Glutamatergic neuron (in vitro differentiated cells): ENCODE measurements at regions not wholly inside any gene's neighbourhood (a gene's known extent, or its start where the extent isn't known, plus 50 kb on each side); places are given as distances from the start of the nearest gene placed in this dataset.

Experiments used
- DNase-seq: peaks from one replicate; pipeline ENCODE4 v3.0.0; 2022
- H3K27ac Mint-ChIP-seq: one replicate; pipeline ENCODE4 v1.8.0; 2020; ENCODE audit warnings: mild to moderate bottlenecking, mixed read lengths, inconsistent platforms; ENCODE audit not compliant: unreplicated experiment
- H3K27me3 Mint-ChIP-seq: one replicate; pipeline ENCODE4 v1.8.0; 2020; ENCODE audit warnings: mild to moderate bottlenecking, moderate library complexity, mixed read lengths, inconsistent platforms; ENCODE audit not compliant: unreplicated experiment
- H3K36me3 Mint-ChIP-seq: one replicate; pipeline ENCODE4 v1.8.0; 2020; ENCODE audit warnings: mild to moderate bottlenecking, mixed read lengths, inconsistent platforms; ENCODE audit not compliant: unreplicated experiment
- H3K4me1 Mint-ChIP-seq: one replicate; pipeline ENCODE4 v1.8.0; 2020; ENCODE audit warnings: mild to moderate bottlenecking, low read depth, mixed read lengths, inconsistent platforms; ENCODE audit not compliant: unreplicated experiment
- H3K4me3 Mint-ChIP-seq: one replicate; pipeline ENCODE4 v1.8.0; 2020; ENCODE audit warnings: mild to moderate bottlenecking, mixed read lengths, inconsistent platforms; ENCODE audit not compliant: unreplicated experiment
- H3K9me3 Mint-ChIP-seq: one replicate; pipeline ENCODE4 v1.8.0; 2020; ENCODE audit warnings: mild to moderate bottlenecking, moderate library complexity, mixed read lengths, inconsistent platforms; ENCODE audit not compliant: unreplicated experiment
- TF ChIP-seq, protein P1 (sequence below): fragments of 200-600 bp; sonication (generic); IDR thresholded peaks from one replicate; pipeline ENCODE4 v1.5.0; 2021; ENCODE audit not compliant: partially characterized antibody, unreplicated experiment

DNA sequence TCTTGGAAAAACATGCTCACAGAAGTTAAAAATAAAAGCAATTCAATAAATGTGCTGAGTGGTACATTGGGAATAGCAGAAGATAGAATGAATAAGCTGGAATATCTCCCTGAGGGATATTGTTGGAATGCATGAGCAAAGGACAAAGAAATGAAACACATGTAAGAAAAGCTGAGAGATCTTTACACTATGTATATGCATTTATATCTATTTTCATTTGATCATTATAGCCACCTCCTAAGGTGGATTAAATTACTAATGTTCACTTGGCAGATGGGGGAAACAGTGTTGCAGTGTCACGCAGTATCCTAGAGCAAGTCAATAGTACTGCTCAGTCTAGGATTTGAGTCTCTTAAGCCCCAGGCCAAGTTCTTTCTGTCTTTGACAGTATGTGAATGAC is 542.0 kb upstream of the MARCKS start:
- Mint-ChIP-seq H3K27ac (no peak overlapping the region), H3K27me3 (no peaks in the 10 kb centered on the region), H3K9me3 (peaks cover 6% of the 10 kb centered on the region), H3K4me1 (peaks cover 39% of the 10 kb centered on the region), H3K36me3 (no peaks in the 10 kb centered on the region), H3K4me3 (no peak overlapping the region)
- DNase-seq = no peak
- TF ChIP-seq, protein P1, sequence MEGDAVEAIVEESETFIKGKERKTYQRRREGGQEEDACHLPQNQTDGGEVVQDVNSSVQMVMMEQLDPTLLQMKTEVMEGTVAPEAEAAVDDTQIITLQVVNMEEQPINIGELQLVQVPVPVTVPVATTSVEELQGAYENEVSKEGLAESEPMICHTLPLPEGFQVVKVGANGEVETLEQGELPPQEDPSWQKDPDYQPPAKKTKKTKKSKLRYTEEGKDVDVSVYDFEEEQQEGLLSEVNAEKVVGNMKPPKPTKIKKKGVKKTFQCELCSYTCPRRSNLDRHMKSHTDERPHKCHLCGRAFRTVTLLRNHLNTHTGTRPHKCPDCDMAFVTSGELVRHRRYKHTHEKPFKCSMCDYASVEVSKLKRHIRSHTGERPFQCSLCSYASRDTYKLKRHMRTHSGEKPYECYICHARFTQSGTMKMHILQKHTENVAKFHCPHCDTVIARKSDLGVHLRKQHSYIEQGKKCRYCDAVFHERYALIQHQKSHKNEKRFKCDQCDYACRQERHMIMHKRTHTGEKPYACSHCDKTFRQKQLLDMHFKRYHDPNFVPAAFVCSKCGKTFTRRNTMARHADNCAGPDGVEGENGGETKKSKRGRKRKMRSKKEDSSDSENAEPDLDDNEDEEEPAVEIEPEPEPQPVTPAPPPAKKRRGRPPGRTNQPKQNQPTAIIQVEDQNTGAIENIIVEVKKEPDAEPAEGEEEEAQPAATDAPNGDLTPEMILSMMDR = no peak

DNA sequence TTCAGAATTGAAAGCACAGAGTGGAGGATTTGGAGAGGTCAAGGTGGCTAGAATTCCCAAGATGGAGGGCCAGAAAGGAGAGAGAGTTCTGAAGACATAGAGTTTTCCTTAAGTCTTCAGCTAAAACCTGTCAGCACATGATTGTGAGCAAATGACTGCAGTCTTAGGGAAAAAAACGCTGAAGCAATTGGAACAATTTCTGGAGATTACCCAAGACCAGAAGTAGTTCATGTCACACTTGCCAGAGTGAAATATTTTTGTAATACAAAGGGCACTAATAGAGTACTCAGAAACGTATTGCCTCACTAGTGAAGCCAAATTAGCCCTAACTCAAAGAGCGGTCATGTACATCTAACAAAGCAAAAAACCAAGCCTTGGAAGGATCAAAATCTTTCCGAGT is 541.3 kb upstream of the MARCKS start:
- Mint-ChIP-seq H3K4me1 (peaks cover 39% of the 10 kb centered on the region), H3K27me3 (no peaks in the 10 kb centered on the region), H3K9me3 (peaks cover 6% of the 10 kb centered on the region), H3K27ac (no peak overlapping the region), H3K36me3 (no peaks in the 10 kb centered on the region), H3K4me3 (no peak overlapping the region)
- DNase-seq = no peak
- TF ChIP-seq, protein P1 = no peak

DNA sequence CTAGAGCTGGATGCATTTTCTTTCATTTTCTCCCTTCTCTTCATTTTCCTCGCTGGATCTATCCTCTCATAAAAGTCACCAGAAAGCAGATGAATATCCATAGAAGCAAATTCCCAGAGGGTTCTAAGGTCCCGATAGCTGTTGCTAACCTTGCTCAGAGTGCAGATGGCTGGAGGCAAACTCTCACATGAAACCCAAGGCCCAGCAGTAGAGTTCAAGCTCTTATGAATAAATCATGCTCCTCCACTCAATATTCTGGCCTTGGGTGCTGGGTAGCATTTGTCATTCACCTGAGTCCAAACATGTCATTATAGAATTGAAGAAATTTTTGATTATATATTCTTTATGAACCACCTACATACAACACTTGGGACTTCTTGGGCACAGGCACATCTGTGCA is 539.7 kb upstream of the MARCKS start:
- DNase-seq = peak; percentile 36
- peaks cover 6% of the 10 kb centered on the region for H3K9me3 Mint-ChIP-seq
- no peaks in the 10 kb centered on the region for H3K27me3 Mint-ChIP-seq
- H3K27ac Mint-ChIP-seq = peak overlapping the region; percentile 94
- no peaks in the 10 kb centered on the region for H3K36me3 Mint-ChIP-seq
- H3K4me3 Mint-ChIP-seq = peak overlapping the region; percentile 67
- TF ChIP-seq, protein P1 = no peak
- peaks cover 39% of the 10 kb centered on the region for H3K4me1 Mint-ChIP-seq

DNA sequence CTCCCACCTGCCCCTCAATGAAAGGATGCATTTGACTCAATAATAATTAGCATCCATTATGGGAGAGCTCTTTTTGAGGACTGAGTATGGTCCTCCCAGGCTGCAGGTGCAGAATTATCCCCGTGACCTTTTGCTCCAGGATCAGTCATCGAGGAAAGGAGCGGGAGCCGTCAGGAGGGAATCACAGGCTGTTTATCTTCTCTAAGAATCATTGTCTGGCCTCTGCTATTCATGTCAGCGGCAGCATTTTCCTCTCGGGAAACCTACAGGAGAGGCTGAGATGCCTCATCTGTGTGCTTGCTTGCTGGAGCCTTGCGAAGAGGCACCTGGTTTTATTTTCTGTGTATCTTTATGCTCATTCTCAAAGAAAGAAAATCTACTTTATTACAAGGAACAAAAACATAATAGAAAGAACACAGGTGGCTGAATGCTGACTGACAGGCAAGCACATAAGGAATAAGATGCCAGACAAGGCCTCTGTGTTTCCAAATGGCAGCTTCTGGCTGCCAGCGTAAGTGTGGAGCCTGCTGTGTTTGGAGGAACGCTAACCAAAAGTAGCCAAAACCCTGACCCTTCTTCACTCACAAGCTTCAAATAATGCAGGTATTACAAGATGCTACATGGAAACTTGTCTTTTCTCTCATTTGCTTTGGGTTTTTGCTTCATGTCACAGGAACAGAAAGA is 539.1 kb upstream of the MARCKS start:
- DNase-seq = peak; percentile 44
- no peaks in the 10 kb centered on the region for H3K27me3 Mint-ChIP-seq
- TF ChIP-seq, protein P1 = no peak
- peaks cover 6% of the 10 kb centered on the region for H3K9me3 Mint-ChIP-seq
- no peaks in the 10 kb centered on the region for H3K36me3 Mint-ChIP-seq
- H3K27ac Mint-ChIP-seq = peak overlapping the region; percentile 94
- H3K4me3 Mint-ChIP-seq = peak overlapping the region; percentile 79
- H3K4me1 Mint-ChIP-seq = peaks cover 39% of the 10 kb centered on the region

DNA sequence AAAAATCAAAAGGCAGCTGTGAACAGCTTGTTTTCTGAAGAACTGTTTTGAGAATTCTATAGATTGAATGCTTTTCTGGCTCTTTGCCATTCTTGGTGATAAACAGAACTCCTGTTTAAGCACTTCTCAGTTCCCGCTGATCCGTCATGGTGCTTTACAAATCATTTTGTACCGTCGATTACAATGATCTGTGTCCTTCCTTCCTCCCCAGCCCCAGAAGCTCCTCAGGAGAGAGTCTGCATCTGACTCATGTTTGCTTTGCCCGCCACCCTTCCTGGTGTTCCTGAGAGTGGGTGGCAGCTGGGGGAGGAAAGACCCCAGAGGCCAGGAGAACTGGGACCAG is 538.6 kb upstream of the MARCKS start:
- H3K4me1 Mint-ChIP-seq = peaks cover 39% of the 10 kb centered on the region
- H3K9me3 Mint-ChIP-seq = peaks cover 6% of the 10 kb centered on the region
- DNase-seq = peak; percentile 16
- TF ChIP-seq, protein P1 = no peak
- H3K4me3 Mint-ChIP-seq = peak overlapping the region; percentile 79
- H3K36me3 Mint-ChIP-seq = no peaks in the 10 kb centered on the region
- H3K27me3 Mint-ChIP-seq = no peaks in the 10 kb centered on the region
- H3K27ac Mint-ChIP-seq = peak overlapping the region; percentile 94
